HEK293 (cell line): ENCODE measurements at regions not wholly inside any gene's neighbourhood (a gene's known extent, or its start where the extent isn't known, plus 50 kb on each side); places are given as distances from the start of the nearest gene placed in this dataset.

Source experiments
- CTCF ChIA-PET: fragments of 350-600 bp; formaldehyde crosslinking; extraction: SDS; loops from one replicate; lab custom pipeline; 2021; ENCODE audit warnings: antibody characterized with exemption; lab: Yijun Ruan, JAX
- POLR2A ChIA-PET: fragments of 300-600 bp; formaldehyde crosslinking; extraction: SDS; loops from one replicate; lab custom pipeline; 2020; ENCODE audit warnings: antibody characterized with exemption, inconsistent platforms; lab: Yijun Ruan, JAX
- H3K27ac ChIP-seq: fragments of 200-500 bp; sonication (Bioruptor generic); 2 replicates; pipeline ENCODE4 v1.5.1; 2014; ENCODE audit warnings: low read depth, low read length, control low read depth, inconsistent platforms; ENCODE audit errors: extremely low read depth
- H3K36me3 ChIP-seq, 2 experiments: fragments of 200-500 bp in 1 of 2; sonication (Bioruptor generic) in 1 of 2; 1 replicate in 1 of 2; 2 replicates in 1 of 2; pipeline ENCODE4 v1.5.1; 2014 to 2017; ENCODE audit warnings: inconsistent platforms in 2 of 2, low read length in 2 of 2; ENCODE audit not compliant: control insufficient read depth in 2 of 2, insufficient read depth in 1 of 2
- H3K4me1 ChIP-seq: fragments of 200-500 bp; sonication (Bioruptor generic); 2 replicates; pipeline ENCODE4 v1.5.1; 2014; ENCODE audit warnings: mild to moderate bottlenecking, low read length, inconsistent platforms; ENCODE audit not compliant: control insufficient read depth, insufficient read depth
- H3K4me3 ChIP-seq: 2 replicates; pipeline ENCODE4 v1.5.1; 2011; ENCODE audit warnings: low read depth, mild to moderate bottlenecking, control low read depth, low read length, moderate library complexity
- H3K9me3 ChIP-seq: fragments of 200-500 bp; sonication (Bioruptor generic); 2 replicates; pipeline ENCODE4 v1.5.1; 2014; ENCODE audit warnings: low read depth, low read length, inconsistent platforms; ENCODE audit not compliant: control insufficient read depth, insufficient read depth
- HOXA7 ChIP-seq: sonication (generic); formaldehyde crosslinking; IDR thresholded peaks from 2 replicates; pipeline ENCODE4 v1.8.1; 2022; ENCODE audit warnings: missing genetic modification reagents, borderline replicate concordance
- ZBTB1 ChIP-seq: fragments of 450-650 bp; formaldehyde crosslinking; IDR thresholded peaks from 2 replicates; pipeline ENCODE4 v1.5.1; 2016; ENCODE audit warnings: missing biosample characterization, missing genetic modification characterization
- ZFHX2 ChIP-seq: fragments of 450-650 bp; formaldehyde crosslinking; conservative IDR thresholded peaks from 2 replicates; pipeline ENCODE4 v1.5.1; 2016; ENCODE audit warnings: missing biosample characterization, missing genetic modification characterization
- ZFP3 ChIP-seq: fragments of 450-650 bp; formaldehyde crosslinking; IDR thresholded peaks from 2 replicates; pipeline ENCODE4 v1.5.1; 2016; ENCODE audit warnings: low read depth, missing biosample characterization, missing genetic modification characterization
- ZNF112 ChIP-seq: fragments of 450-650 bp; formaldehyde crosslinking; IDR thresholded peaks from 2 replicates; pipeline ENCODE4 v1.5.0; 2017; ENCODE audit warnings: missing biosample characterization, missing genetic modification characterization
- ZNF132 ChIP-seq: fragments of 450-650 bp; formaldehyde crosslinking; IDR thresholded peaks from 2 replicates; pipeline ENCODE4 v1.5.1; 2017; ENCODE audit warnings: missing biosample characterization, missing genetic modification characterization, borderline replicate concordance
- ZNF24 ChIP-seq: fragments of 450-650 bp; formaldehyde crosslinking; IDR thresholded peaks from 2 replicates; pipeline ENCODE4 v1.5.1; 2016; ENCODE audit warnings: missing biosample characterization, missing genetic modification characterization
- ZNF248 ChIP-seq: fragments of 450-650 bp; formaldehyde crosslinking; IDR thresholded peaks from 2 replicates; pipeline ENCODE4 v1.5.1; 2017; ENCODE audit warnings: missing biosample characterization, missing genetic modification characterization
- ZNF302 ChIP-seq: fragments of 450-650 bp; formaldehyde crosslinking; IDR thresholded peaks from 2 replicates; pipeline ENCODE4 v1.5.1; 2016; ENCODE audit warnings: missing biosample characterization, missing genetic modification characterization, low read depth
- ZNF391 ChIP-seq: fragments of 450-650 bp; formaldehyde crosslinking; IDR thresholded peaks from 2 replicates; pipeline ENCODE4 v1.5.1; 2016; ENCODE audit warnings: low read depth, missing biosample characterization, missing genetic modification characterization, borderline replicate concordance
- ZNF473 ChIP-seq: fragments of 450-650 bp; formaldehyde crosslinking; IDR thresholded peaks from 2 replicates; pipeline ENCODE4 v1.5.1; 2017; ENCODE audit warnings: missing biosample characterization, missing genetic modification characterization
- ZNF549 ChIP-seq: fragments of 450-650 bp; IDR thresholded peaks from 2 replicates; pipeline ENCODE4 v1.5.1; 2018; ENCODE audit warnings: missing biosample characterization, missing genetic modification characterization, mild to moderate bottlenecking, inconsistent platforms, moderate library complexity
- ZNF600 ChIP-seq: fragments of 450-650 bp; formaldehyde crosslinking; IDR thresholded peaks from 2 replicates; pipeline ENCODE4 v1.5.1; 2016; ENCODE audit warnings: missing biosample characterization, missing genetic modification characterization
- ZNF664 ChIP-seq: fragments of 450-650 bp; formaldehyde crosslinking; IDR thresholded peaks from 2 replicates; pipeline ENCODE4 v1.5.1; 2016; ENCODE audit warnings: missing biosample characterization, missing genetic modification characterization
- ZNF747 ChIP-seq: fragments of 450-650 bp; formaldehyde crosslinking; IDR thresholded peaks from 2 replicates; pipeline ENCODE4 v1.5.1; 2016; ENCODE audit warnings: missing biosample characterization, missing genetic modification characterization
- ZNF837 ChIP-seq: fragments of 450-650 bp; formaldehyde crosslinking; IDR thresholded peaks from 2 replicates; pipeline ENCODE4 v1.5.1; 2016; ENCODE audit warnings: missing biosample characterization, missing genetic modification characterization
- ZSCAN23 ChIP-seq: fragments of 450-650 bp; formaldehyde crosslinking; IDR thresholded peaks from 2 replicates; pipeline ENCODE4 v1.5.1; 2016; ENCODE audit warnings: missing biosample characterization, missing genetic modification characterization
- ZXDB ChIP-seq: fragments of 450-650 bp; formaldehyde crosslinking; IDR thresholded peaks from 2 replicates; pipeline ENCODE4 v1.5.1; 2016; ENCODE audit warnings: missing biosample characterization, missing genetic modification characterization
- TF ChIP-seq, protein P1 (sequence below): fragments of 450-650 bp; formaldehyde crosslinking; IDR thresholded peaks from 2 replicates; pipeline ENCODE4 v1.5.1; 2016; ENCODE audit warnings: missing biosample characterization, missing genetic modification characterization
- TF ChIP-seq, protein P2 (sequence below): fragments of 450-650 bp; formaldehyde crosslinking; IDR thresholded peaks from 2 replicates; pipeline ENCODE4 v1.5.1; 2017; ENCODE audit warnings: missing biosample characterization, missing genetic modification characterization
- TF ChIP-seq, protein P3 (sequence below): fragments of 450-650 bp; formaldehyde crosslinking; IDR thresholded peaks from 2 replicates; pipeline ENCODE4 v1.5.1; 2016; ENCODE audit warnings: missing biosample characterization, missing genetic modification characterization
- TF ChIP-seq, protein P4 (sequence below): fragments of 450-650 bp; formaldehyde crosslinking; IDR thresholded peaks from 2 replicates; pipeline ENCODE4 v1.5.1; 2016; ENCODE audit warnings: missing biosample characterization, missing genetic modification characterization

DNA sequence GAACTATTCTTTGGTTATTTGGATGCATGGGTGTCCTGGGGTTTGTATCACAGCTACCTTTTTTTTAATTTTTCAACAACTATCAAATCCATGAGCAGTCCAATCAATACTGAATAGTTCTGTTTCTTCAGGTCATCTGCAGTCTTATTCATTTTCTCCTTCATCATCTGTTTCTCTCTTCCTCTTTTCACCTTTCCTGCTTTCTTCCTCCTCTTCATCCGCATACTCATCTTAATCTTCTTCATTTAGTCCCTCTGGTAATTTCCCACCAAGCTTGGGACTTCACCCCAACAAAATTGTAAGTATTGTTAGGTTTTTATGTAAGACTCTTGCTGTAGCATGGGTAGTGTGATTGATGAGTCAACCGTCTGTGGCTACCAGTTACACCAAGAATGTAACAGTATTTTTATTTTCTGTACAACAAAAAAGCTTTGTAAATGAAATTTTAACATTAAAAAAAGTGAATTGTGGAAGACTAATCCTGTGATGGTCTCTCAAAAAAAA lies 184.1 kb upstream of the RNPC3 start:
- H3K27ac ChIP-seq: no peak overlapping the region
- no peak overlapping the region for H3K4me3 ChIP-seq
- TF ChIP-seq, protein P1, sequence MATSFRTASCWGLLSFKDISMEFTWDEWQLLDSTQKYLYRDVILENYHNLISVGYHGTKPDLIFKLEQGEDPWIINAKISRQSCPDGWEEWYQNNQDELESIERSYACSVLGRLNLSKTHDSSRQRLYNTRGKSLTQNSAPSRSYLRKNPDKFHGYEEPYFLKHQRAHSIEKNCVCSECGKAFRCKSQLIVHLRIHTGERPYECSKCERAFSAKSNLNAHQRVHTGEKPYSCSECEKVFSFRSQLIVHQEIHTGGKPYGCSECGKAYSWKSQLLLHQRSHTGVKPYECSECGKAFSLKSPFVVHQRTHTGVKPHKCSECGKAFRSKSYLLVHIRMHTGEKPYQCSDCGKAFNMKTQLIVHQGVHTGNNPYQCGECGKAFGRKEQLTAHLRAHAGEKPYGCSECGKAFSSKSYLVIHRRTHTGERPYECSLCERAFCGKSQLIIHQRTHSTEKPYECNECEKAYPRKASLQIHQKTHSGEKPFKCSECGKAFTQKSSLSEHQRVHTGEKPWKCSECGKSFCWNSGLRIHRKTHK (tag by site-specific recombination): no peak
- TF ChIP-seq ZNF248 (tag by site-specific recombination): no peak
- TF ChIP-seq ZNF747 (tag by site-specific recombination): no peak
- TF ChIP-seq, protein P2, sequence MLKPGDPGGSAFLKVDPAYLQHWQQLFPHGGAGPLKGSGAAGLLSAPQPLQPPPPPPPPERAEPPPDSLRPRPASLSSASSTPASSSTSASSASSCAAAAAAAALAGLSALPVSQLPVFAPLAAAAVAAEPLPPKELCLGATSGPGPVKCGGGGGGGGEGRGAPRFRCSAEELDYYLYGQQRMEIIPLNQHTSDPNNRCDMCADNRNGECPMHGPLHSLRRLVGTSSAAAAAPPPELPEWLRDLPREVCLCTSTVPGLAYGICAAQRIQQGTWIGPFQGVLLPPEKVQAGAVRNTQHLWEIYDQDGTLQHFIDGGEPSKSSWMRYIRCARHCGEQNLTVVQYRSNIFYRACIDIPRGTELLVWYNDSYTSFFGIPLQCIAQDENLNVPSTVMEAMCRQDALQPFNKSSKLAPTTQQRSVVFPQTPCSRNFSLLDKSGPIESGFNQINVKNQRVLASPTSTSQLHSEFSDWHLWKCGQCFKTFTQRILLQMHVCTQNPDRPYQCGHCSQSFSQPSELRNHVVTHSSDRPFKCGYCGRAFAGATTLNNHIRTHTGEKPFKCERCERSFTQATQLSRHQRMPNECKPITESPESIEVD (tag by site-specific recombination): no peak
- no peak for TF ChIP-seq ZNF132 (tag by site-specific recombination)
- TF ChIP-seq HOXA7 (CRISPR knock-in tag): no peak
- TF ChIP-seq ZSCAN23 (tag by site-specific recombination): no peak
- TF ChIP-seq ZNF473: no peak
- no peak for TF ChIP-seq ZNF391 (tag by site-specific recombination)
- TF ChIP-seq ZBTB1 (tag by site-specific recombination): no peak
- TF ChIP-seq ZNF664 (tag by site-specific recombination): no peak
- TF ChIP-seq, protein P3, sequence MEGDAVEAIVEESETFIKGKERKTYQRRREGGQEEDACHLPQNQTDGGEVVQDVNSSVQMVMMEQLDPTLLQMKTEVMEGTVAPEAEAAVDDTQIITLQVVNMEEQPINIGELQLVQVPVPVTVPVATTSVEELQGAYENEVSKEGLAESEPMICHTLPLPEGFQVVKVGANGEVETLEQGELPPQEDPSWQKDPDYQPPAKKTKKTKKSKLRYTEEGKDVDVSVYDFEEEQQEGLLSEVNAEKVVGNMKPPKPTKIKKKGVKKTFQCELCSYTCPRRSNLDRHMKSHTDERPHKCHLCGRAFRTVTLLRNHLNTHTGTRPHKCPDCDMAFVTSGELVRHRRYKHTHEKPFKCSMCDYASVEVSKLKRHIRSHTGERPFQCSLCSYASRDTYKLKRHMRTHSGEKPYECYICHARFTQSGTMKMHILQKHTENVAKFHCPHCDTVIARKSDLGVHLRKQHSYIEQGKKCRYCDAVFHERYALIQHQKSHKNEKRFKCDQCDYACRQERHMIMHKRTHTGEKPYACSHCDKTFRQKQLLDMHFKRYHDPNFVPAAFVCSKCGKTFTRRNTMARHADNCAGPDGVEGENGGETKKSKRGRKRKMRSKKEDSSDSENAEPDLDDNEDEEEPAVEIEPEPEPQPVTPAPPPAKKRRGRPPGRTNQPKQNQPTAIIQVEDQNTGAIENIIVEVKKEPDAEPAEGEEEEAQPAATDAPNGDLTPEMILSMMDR: no peak
- H3K36me3 ChIP-seq: no peaks in the 10 kb centered on the region
- H3K9me3 ChIP-seq: no peaks in the 10 kb centered on the region
- ChIA-PET CTCF (no interaction called here), POLR2A (no interaction called here)
- H3K4me1 ChIP-seq: no peaks in the 10 kb centered on the region

DNA sequence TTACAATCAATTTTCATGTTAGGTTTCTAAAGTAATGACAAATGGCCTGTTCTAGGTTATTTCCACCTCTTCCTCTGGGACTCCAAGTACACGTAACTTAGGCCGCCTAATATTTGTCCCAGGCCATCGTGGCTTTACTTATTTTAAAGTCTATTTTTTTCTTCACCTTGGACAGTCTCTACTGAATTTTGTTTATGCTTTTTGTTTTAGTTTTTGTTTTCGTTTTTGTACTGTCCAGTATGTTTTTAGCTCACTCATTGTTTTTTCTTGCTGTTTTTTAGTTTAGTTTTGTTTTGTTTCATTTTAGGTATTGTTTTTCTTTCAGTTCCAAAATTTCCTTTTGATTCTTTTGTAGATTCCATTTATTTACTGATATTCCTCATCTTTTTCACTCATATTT lies 187.7 kb upstream of the RNPC3 start:
- no peaks in the 10 kb centered on the region for H3K9me3 ChIP-seq
- H3K36me3 ChIP-seq: no peaks in the 10 kb centered on the region
- TF ChIP-seq ZNF24 (tag by site-specific recombination): no peak
- TF ChIP-seq ZNF600 (tag by site-specific recombination): no peak
- no peak for TF ChIP-seq ZXDB
- TF ChIP-seq ZFHX2 (tag by site-specific recombination): no peak
- CTCF ChIA-PET: no interaction called here
- H3K4me1 ChIP-seq: no peaks in the 10 kb centered on the region
- no peak overlapping the region for H3K4me3 ChIP-seq
- H3K27ac ChIP-seq: no peak overlapping the region
- POLR2A ChIA-PET: no interaction called here

DNA sequence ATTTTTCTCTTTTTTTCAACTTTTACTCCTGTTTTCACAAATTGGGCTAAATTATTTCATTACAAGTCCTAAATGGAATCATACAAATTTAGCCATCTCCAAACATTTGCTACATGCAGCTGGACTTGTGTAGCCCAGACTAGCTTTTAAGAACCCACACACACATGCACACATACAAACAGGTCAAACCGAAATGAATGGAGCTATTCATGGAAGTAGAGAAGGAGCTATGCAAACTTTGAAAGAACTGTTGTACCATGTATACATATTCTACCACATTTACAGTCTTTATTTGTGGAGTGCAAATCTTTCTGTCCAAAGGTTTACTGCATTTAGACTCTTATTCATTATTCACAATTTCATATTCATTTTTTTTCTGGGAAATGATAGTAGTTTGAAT lies 189.1 kb upstream of the RNPC3 start:
- TF ChIP-seq ZNF112 (no peak), ZNF302 (tag by site-specific recombination) (no peak), HOXA7 (CRISPR knock-in tag) (no peak), ZNF549 (tag by site-specific recombination) (no peak), ZFP3 (tag by site-specific recombination) (no peak), ZNF837 (no peak)
- TF ChIP-seq, protein P4, sequence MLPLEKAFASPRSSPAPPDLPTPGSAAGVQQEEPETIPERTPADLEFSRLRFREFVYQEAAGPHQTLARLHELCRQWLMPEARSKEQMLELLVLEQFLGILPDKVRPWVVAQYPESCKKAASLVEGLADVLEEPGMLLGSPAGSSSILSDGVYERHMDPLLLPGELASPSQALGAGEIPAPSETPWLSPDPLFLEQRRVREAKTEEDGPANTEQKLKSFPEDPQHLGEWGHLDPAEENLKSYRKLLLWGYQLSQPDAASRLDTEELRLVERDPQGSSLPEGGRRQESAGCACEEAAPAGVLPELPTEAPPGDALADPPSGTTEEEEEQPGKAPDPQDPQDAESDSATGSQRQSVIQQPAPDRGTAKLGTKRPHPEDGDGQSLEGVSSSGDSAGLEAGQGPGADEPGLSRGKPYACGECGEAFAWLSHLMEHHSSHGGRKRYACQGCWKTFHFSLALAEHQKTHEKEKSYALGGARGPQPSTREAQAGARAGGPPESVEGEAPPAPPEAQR (tag by site-specific recombination): no peak
- TF ChIP-seq, protein P3: no peak
- Histone ChIP-seq H3K36me3 (no peaks in the 10 kb centered on the region), H3K9me3 (no peaks in the 10 kb centered on the region), H3K27ac (no peak overlapping the region), H3K4me3 (no peak overlapping the region), H3K4me1 (no peaks in the 10 kb centered on the region)
- ChIA-PET POLR2A (no interaction called here), CTCF (no interaction called here)
